ENCODE measurements at regions not wholly inside any gene's neighbourhood (a gene's known extent, or its start where the extent isn't known, plus 50 kb on each side); places are given as distances from the start of the nearest gene placed in this dataset.
"Not testable (repeated sequence)": the region's sequence is repeated elsewhere in the genome, so short reads cannot be mapped to it uniquely, and the experiment has no call there.

- no peak for FAIRE-seq
Measured at GRCh38 chr4:169885893-169886292, 128.1 kb upstream of the HPF1 start.

DNA sequence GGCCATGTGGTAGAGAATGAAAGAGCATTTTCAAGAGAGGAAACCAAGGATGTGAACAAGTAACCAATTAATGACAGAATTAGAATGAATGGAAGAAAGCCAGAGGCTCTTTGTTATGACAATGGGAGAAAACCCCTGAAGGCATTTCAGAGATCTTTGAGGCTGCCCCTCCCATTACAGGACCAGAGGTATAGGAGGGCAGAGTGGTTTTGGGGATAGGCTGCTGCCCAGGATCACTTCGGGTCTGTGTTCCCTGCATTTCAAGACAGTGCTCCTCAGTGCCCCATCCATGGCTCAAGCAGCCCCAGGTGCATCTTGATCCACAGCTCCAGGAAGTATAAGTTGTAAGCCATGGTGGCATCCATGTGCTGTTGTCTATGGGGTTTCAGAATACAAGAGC, 124.0 kb upstream of the HPF1 start:
- FAIRE-seq = no peak

GRCh38 chr4:169870507-169870906, 112.8 kb upstream of the HPF1 start:
- no peak for FAIRE-seq

DNA sequence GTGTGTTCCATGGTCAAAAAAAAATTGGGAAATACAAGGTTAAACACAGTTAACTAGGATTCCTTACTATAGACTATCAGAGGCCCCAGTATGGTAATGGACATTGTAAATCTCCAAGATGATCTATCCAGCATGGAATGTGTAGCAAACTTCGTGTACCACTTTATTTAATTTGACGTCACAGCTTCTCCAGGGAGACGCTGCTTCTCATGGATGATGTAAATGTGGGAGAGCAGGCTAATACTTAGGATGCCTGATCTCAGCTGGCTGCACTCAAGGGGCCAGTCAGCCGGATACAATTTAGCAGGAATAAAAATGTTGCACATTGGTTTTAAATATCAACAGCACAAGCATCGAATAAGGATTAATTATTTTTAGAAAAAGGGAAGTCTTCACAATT, 111.7 kb upstream of the HPF1 start:
- FAIRE-seq = no peak

DNA sequence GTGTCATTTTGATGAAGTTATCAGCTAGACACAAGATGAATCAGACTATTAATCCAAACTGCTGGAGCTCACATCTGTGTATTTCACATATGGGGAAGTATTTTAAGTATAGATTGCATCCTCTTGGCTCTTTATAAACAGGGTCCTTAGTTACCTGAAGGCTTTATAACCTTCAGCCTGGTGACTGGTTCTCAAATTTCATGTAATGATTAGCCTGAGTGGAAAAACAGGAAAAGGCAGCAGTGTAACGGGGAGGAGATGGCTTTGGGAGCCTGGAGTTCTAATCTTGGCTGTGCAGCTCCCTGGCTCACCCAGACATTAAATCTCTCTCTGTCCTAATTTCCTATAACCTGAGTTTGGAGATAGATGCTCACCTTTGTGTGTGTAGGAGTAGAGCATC, 103.8 kb upstream of the HPF1 start:
- no peak for FAIRE-seq

GRCh38 chr4:169859366-169860216, 101.8 kb upstream of the HPF1 start:
- FAIRE-seq = no peak

DNA sequence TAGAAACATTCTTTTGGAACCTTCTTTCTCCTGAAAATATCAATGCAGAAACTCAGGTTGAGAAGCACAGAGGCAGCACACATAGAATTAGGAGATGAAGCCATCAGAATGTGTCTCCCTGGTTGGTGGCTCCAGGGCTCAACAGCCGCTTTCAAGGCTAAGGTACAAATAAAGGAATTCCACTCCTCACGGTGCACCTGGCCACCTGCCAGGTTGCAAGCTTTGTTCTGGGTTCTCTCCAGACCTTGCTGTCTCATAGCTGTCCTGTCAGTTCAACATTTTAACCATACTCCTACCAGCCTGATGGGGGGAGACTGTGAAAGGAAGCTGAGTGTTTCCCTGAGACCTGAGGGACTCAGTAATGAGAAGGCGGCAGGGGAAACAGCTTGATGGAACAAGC, 96.3 kb upstream of the HPF1 start:
- no peak for FAIRE-seq

DNA sequence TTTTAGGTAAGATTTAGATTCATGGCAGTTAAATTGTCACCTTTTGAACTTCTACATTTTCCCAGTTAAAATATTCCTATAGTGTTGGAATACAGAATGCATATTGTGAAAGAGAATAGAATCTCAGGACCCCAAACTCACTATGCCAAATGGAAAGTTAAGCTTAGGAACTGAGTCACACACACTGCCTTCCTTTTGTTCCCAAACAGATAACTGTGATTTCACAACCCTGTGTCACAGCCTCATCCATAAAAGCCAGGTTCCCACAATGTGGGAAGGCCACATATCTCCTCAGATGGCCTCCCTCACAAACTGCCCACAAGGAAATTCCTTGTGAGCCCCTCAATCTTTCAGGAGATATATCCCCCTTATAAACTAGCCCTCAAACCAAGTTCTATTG, 94.7 kb upstream of the HPF1 start:
- FAIRE-seq = no peak

DNA sequence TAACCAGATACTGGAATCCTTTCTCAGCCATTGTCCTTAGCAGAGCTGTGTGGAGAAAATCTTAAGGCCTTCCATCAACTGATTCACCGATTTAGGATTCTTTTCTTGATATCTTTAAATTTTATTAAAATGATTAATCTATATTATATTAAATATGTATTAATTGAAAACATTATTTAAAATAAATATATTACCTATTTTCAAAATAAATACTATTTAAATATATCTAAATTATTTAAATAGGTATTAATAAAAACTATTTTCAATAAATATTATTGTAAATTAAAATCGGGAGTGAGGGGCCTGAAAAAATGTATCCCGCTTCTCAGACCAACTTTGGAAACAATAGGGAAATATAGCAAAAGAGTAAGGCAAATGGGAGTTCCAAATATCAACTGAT, 94.0 kb upstream of the HPF1 start:
- FAIRE-seq = peak; percentile 74

DNA sequence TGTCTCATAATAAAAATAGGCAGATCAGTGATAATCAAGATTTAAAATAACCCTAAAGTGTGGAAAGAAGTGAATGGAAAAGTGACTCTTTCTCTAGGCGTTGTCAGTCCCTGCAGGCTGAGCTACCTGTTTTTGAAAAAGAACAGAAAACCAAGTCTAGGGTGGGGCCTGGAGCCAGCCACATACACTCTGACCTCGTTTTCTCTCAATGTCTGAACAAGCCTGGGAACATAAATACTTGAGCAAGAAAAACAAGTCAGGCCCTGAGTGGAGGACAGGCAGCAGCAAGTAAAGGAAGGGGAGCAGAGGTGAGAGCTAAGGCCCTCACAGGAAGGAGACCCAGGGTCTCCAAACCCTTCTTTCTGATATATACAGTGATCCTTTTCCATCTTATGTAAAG, 91.7 kb upstream of the HPF1 start:
- no peak for FAIRE-seq

GRCh38 chr4:169848018-169848417, 90.3 kb upstream of the HPF1 start:
- FAIRE-seq = no peak

DNA sequence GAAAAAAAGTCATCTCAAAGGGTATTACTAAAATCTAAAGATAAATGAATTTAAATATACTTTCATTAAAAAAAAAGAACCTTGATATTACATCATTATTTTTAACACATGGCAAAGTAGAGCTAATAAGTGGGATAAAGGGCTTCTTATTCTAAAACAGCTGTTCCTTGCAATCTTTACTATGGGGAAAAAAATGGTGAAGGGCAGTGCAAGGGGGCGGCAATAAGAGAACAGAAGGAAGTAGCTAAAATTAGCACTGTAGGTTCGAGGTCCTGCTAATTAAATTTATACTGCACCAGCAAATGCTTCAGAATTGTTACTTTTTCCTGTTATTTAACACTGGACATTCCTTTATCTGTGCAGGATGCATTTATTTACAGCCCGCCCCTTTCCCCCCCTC, 89.4 kb upstream of the HPF1 start:
- no peak for FAIRE-seq

DNA sequence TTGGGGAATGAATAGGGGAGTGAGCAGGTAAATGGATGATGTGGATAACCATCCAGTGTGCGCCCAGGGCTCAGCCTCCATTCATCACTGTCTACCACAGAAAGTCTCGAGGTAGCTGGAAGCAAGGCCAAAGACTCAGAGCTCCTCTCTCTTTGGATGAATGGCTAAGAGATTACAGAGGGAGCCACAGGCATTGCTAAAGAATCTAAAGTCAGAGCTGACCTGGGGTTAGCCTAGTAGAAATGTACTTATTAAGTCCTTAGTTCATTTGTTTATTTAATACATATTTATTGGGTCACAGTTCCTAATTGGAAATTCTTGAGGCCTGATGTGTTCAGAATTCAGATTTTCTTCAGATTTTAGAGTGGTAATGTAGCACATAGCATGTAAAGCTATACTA, 88.7 kb upstream of the HPF1 start:
- FAIRE-seq = no peak

GRCh38 chr4:169841776-169842175, 84.0 kb upstream of the HPF1 start:
- FAIRE-seq = no peak

DNA sequence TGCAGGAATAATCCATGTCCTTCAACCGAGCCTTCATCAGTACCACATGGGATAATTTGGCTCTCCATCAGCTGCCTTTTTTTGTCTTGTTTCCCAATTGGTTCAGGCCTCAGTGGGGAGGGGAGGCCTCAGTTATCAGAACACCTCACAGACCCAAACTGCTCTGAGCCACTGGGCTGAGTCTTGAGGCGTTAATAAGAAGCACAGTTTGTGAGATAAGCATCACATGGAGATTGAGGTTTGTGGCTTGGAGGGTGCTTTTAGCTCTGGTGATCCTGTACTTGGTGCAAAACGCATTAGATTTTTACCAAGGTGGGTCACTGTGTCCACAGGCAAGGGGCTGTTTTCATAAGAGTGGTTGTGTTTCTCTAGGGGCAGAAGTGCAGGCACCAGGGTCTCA, 82.8 kb upstream of the HPF1 start:
- FAIRE-seq = no peak

- FAIRE-seq = not testable (repeated sequence)
Measured at GRCh38 chr4:169828329-169828728, 70.6 kb upstream of the HPF1 start.

GRCh38 chr4:169826634-169827187, 69.0 kb upstream of the HPF1 start:
- FAIRE-seq = no peak

GRCh38 chr4:169823685-169824084, 65.9 kb upstream of the HPF1 start:
- no peak for FAIRE-seq

GRCh38 chr4:169821402-169821801, 63.7 kb upstream of the HPF1 start:
- no peak for FAIRE-seq

DNA sequence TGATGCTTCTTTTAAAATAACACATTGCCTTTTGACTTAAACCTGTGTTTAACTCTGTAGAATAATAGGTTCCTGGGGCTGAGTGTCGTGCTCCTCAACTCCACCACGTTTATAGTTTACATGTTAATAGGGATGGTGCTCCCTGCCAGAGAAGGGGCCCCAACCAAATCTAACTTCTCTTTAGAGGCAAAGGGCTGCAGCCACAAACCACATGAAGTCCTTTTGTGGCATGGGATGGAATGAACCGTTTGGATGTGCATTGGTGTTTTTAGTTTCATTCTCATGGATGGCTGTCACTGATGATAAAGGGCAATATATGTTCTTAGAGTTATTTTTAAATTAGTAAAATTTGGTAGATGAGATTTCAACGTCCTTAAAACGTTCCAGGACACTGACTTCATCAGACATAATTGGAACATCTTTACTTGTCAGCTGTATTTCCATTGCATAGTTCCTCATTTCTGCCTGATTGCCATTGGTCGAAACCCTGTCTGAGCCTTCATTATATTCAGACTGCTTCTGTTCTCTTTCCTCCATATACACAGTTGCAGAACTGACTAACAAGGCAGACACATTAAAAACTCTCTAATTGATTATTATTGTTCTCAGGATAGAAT, 60.4 kb upstream of the HPF1 start:
- FAIRE-seq = no peak

- FAIRE-seq = no peak
Measured at GRCh38 chr4:169815606-169816005, 57.9 kb upstream of the HPF1 start.

GRCh38 chr4:169811476-169811875, 53.7 kb upstream of the HPF1 start:
- no peak for FAIRE-seq

DNA sequence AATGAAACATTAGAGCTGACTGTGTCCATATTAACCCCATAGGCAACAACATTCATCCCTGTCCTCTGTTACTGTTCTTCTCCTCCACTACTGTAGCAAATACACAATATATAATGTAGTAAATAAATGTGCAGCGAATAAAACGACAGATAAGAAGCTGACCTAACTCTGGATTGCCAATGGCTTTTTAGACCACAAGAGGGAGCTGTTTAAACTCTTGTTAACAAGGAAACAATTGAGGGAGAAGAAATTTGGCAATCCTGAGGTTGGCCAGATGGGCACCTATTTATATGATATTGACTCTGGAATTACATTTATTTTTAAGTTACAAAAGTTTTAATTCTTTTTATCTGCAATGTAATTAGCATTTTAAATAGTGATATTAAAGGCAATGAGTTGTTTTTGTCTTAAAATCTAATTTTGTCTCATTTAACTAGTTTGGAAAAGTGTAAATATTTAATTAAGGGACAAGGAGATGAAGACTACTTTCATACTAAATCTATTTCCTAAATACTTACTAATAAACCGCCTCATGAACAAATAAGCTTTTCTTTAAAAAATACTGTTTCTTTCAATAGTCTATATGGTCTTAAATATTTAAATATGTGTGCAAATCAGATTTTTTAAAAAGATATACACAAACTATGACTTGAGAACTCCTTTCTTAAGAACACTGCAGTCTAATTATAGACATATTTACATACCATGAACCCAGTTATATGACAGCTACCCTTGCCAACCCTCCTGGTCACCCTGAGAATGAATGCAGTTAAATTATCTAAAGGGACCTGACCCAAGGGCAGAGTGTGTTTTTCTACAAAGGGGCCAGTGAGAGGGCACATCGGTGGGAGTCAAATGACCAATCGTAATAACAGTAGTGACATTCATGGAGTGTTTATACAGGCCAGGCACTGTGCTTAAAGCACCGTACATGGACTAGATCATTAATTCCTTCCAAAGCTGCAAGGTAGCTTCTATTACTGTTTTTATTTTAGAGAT, 52.9 kb upstream of the HPF1 start:
- peak; percentile 49 for FAIRE-seq

All from colon (tissue), 2 donors.